ENCODE measurements at regions not wholly inside any gene's neighbourhood (a gene's known extent, or its start where the extent isn't known, plus 50 kb on each side); places are given as distances from the start of the nearest gene placed in this dataset.

GRCh38 chr2:71898851-71899681 is 248.6 kb downstream of the CYP26B1 start:
- Histone ChIP-seq H3K9me3 (no peaks in the 10 kb centered on the region), H3K4me3 (no peak overlapping the region), H3K36me3 (no peaks in the 10 kb centered on the region), H3K27me3 (no peaks in the 10 kb centered on the region), H3K27ac (no peak overlapping the region), H3K4me1 (no peaks in the 10 kb centered on the region)
- DNase-seq (ENCODE audit: low spot score in 2 of 2): no peak
- 73 to 75% methylated on average over 29 of the region's 29 CpGs for WGBS, 2 donors
- TF ChIP-seq CTCF (IDR thresholded peaks at IDR 0.05): no peak
- no peak for TF ChIP-seq EP300 (IDR thresholded peaks at IDR 0.05)
- TF ChIP-seq POLR2A (IDR thresholded peaks at IDR 0.05): no peak

- no peak for DNase-seq (ENCODE audit: low spot score in 2 of 2)
Observed at GRCh38 chr2:71898375-71898774, 249.3 kb downstream of the CYP26B1 start.

GRCh38 chr2:71897836-71898235 is 249.8 kb downstream of the CYP26B1 start:
- 87 to 97% methylated on average over 2 to 7 of the region's 7 CpGs for WGBS, 2 donors
- no peak overlapping the region for H3K27ac ChIP-seq
- no peak overlapping the region for H3K4me3 ChIP-seq
- no peaks in the 10 kb centered on the region for H3K4me1 ChIP-seq
- H3K36me3 ChIP-seq: no peaks in the 10 kb centered on the region
- no peaks in the 10 kb centered on the region for H3K27me3 ChIP-seq
- H3K9me3 ChIP-seq: no peaks in the 10 kb centered on the region
- no peak for TF ChIP-seq POLR2A (IDR thresholded peaks at IDR 0.05)
- TF ChIP-seq CTCF (IDR thresholded peaks at IDR 0.05): no peak
- no peak for TF ChIP-seq EP300 (IDR thresholded peaks at IDR 0.05)
- DNase-seq (ENCODE audit: low spot score in 2 of 2): no peak

More at GRCh38 chr2:71898375-71898774, 249.3 kb downstream of the CYP26B1 start:
- H3K27ac ChIP-seq: no peak overlapping the region
- no peaks in the 10 kb centered on the region for H3K27me3 ChIP-seq
- WGBS, 2 donors: 90 to 95% methylated on average over 9 of the region's 9 CpGs
- no peaks in the 10 kb centered on the region for H3K9me3 ChIP-seq
- no peaks in the 10 kb centered on the region for H3K36me3 ChIP-seq
- TF ChIP-seq EP300 (IDR thresholded peaks at IDR 0.05) (no peak), POLR2A (IDR thresholded peaks at IDR 0.05) (no peak), CTCF (IDR thresholded peaks at IDR 0.05) (no peak)
- no peak overlapping the region for H3K4me3 ChIP-seq
- H3K4me1 ChIP-seq: no peaks in the 10 kb centered on the region

DNA sequence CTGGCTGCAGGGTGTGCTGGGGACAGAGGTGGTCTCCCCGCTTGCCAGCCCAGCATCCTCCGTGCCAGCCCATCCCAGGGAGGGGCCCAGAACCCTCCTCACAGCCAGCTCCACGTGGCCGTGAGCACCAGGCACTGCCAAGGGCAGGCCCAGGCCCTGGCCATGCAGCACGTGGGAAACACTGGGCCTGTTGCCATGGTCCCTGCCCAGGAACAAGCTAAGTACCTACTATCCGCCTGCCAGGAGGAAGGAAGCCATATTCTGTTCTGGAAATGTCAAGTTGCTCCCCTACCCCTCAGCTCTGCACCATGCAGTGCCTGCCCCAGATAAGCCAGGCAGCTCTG is 250.6 kb downstream of the CYP26B1 start:
- Histone ChIP-seq H3K4me1 (no peaks in the 10 kb centered on the region), H3K36me3 (no peaks in the 10 kb centered on the region), H3K4me3 (no peak overlapping the region), H3K9me3 (no peaks in the 10 kb centered on the region), H3K27me3 (no peaks in the 10 kb centered on the region), H3K27ac (no peak overlapping the region)
- no peak for DNase-seq (ENCODE audit: low spot score in 2 of 2)
- TF ChIP-seq EP300 (IDR thresholded peaks at IDR 0.05) (no peak), POLR2A (IDR thresholded peaks at IDR 0.05) (no peak), CTCF (IDR thresholded peaks at IDR 0.05) (no peak)
- WGBS, 2 donors: 37 to 80% methylated on average over 1 to 2 of the region's 6 CpGs

DNA sequence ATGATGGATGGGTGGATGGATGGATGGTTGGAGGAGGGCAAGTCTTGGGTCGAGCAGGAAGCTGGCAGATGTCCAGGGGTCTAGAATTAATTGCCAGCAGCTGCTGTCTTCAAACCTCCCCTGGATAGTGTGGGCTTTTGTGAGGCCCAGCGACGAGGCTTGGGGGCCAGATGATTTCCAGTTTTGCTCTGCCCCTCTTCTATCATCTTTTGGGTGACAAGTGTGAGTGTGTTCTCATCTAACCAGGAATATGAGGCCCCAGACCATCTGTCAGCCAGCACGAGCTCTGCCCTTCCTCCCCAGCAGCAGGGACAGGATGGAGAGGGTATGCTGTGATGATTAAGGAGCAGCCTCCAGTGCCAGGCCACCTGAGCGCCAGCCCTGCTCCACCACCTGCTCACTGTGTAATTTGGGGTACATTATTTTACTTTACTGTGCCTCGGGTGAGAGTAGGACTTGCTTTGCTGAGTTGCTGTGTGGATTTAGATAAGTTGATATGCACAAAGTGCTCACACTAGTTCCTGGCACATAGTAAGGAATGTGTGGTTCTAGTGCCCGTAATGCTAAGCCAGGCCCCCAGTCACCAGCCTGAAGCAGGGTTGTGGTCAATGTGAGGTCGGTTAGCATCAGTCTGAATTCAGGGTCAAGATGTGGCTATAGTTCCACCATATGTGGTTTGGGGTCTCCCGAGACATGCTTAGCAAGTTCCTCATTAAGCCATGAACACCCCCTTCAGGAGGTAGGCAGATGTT is 251.1 kb downstream of the CYP26B1 start:
- Histone ChIP-seq H3K36me3 (no peaks in the 10 kb centered on the region), H3K9me3 (no peaks in the 10 kb centered on the region), H3K4me1 (no peaks in the 10 kb centered on the region), H3K4me3 (no peak overlapping the region), H3K27me3 (no peaks in the 10 kb centered on the region), H3K27ac (no peak overlapping the region)
- 59 to 68% methylated on average over 8 of the region's 9 CpGs for WGBS, 2 donors
- no peak for TF ChIP-seq POLR2A (IDR thresholded peaks at IDR 0.05)
- DNase-seq (ENCODE audit: low spot score in 2 of 2): no peak

Data from tibial nerve (tissue), 4 donors.